ENCODE measurements at regions not wholly inside any gene's neighbourhood (a gene's known extent, or its start where the extent isn't known, plus 50 kb on each side); places are given as distances from the start of the nearest gene placed in this dataset.

DNA sequence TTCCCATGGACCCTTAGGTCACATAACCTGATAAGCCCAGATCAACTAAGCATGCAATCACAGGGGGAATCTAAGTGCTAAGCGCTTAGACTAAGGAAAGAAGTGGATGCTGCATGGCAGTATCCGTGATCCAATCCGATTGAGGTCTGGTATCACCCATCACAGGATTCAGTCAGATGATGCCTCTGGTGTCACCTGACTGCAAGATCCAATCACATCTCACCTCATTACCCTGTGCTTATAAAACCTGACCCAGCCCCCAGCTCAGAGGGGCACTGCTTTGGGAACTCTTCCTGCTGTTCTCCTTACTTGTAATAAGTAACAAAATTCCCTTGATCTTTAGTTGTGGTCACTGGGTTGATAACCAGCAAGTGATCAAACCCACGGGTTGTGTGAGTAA, 84.7 kb upstream of the TMEM168 start:
- no peak for DNase-seq (ENCODE audit: extremely low read depth, low read depth)
- H3K4me3 ChIP-seq (replicated peaks; ENCODE audit: low read depth, low read length), result no peak overlapping the region
- TF ChIP-seq, protein P1, sequence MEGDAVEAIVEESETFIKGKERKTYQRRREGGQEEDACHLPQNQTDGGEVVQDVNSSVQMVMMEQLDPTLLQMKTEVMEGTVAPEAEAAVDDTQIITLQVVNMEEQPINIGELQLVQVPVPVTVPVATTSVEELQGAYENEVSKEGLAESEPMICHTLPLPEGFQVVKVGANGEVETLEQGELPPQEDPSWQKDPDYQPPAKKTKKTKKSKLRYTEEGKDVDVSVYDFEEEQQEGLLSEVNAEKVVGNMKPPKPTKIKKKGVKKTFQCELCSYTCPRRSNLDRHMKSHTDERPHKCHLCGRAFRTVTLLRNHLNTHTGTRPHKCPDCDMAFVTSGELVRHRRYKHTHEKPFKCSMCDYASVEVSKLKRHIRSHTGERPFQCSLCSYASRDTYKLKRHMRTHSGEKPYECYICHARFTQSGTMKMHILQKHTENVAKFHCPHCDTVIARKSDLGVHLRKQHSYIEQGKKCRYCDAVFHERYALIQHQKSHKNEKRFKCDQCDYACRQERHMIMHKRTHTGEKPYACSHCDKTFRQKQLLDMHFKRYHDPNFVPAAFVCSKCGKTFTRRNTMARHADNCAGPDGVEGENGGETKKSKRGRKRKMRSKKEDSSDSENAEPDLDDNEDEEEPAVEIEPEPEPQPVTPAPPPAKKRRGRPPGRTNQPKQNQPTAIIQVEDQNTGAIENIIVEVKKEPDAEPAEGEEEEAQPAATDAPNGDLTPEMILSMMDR (IDR thresholded peaks at IDR 0.05; ENCODE audit: low read depth, low read length, missing control alignments), result no peak

DNA sequence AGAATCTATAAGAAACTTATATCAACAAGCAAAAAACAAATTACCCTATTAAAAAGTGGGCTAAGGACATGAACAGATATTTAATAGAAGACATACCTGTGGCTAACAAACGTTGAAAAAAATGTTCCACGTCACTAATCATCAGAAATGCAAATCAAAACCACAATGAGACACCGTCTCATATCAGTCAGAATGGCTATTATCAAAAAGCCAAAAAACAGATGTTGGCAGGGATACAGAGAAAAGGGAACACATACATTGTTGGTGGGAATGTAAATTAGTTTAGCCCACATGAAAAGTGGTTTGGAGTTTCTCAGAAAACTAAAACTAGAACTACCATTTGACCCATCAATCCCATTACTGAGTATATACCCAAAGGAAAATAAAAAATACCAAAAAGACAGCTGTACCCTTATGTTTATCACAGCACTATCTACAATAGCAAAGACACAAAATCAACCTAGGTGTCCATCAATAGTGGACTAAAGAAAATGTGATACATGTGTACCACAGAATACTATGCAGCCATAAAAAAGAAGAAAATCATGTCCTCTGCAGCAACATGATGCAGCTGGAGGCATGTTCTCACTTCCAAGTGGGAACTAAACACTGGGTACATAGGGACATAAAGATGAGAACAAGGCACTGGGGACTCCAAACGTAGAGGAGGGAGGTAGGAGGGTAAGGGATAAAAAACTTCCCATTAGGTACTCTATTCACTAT, 83.8 kb upstream of the TMEM168 start:
- no peak overlapping the region for H3K4me3 ChIP-seq (replicated peaks; ENCODE audit: low read depth, low read length)
- no peak for DNase-seq (ENCODE audit: extremely low read depth, low read depth)
- TF ChIP-seq, protein P1 (IDR thresholded peaks at IDR 0.05; ENCODE audit: low read depth, low read length, missing control alignments), result no peak

DNA sequence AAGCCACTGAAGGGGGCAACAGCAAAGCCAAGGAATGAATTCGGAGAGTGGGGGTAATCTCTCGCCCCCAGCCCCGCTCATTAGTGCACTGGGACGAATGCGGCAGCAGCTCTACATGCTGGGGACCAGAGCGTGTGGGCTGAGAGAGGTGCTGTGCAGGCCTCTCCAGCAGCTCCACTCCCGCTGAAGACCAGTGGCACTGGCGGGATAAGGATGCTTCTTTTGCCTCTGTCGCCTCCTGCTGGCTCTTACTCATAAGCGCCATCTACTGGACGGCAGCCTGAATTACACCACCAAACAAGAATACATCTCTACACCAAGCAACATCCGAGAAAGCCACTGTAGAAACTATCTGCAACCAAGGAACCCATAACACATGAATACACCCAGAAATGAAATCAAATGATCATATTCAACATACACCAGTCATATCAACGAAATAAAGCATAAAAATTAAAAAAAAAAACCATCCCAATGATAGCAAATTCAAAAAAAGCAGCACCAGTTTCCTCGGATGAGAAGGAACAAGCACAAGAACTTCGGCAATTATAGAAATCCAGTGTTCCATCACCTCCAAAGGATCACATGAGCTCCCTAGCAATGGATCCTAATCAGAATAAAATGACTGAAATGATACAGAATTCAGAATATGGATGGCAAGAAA, 79.0 kb upstream of the TMEM168 start:
- TF ChIP-seq, protein P1 (IDR thresholded peaks at IDR 0.05; ENCODE audit: low read depth, low read length, missing control alignments), result peak; percentile 91
- DNase-seq (ENCODE audit: extremely low read depth, low read depth), result peak; percentile 20
- H3K4me3 ChIP-seq (replicated peaks; ENCODE audit: low read depth, low read length), result no peak overlapping the region

DNA sequence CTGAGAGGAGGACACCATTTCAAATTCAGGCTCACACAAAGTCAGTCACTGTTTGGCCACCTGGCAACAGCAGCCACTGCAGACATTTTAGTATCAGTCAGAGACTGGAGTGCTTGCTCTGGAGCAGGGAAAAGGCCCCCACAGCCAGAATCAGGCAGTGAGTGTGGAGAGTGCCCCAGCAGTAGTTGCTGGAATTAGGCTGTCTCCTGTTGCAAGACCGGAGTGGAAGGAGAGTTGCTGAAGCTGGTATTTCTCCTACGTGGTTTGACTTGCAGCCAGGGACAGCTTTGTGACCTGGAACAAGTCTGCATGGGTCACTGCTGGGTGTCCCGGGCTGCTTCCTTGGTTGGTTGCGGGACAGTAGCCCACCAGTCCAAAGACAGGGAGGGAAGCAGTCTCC, 78.4 kb upstream of the TMEM168 start:
- no peak for DNase-seq (ENCODE audit: extremely low read depth, low read depth)
- TF ChIP-seq, protein P1 (IDR thresholded peaks at IDR 0.05; ENCODE audit: low read depth, low read length, missing control alignments), result no peak
- H3K4me3 ChIP-seq (replicated peaks; ENCODE audit: low read depth, low read length), result no peak overlapping the region

DNA sequence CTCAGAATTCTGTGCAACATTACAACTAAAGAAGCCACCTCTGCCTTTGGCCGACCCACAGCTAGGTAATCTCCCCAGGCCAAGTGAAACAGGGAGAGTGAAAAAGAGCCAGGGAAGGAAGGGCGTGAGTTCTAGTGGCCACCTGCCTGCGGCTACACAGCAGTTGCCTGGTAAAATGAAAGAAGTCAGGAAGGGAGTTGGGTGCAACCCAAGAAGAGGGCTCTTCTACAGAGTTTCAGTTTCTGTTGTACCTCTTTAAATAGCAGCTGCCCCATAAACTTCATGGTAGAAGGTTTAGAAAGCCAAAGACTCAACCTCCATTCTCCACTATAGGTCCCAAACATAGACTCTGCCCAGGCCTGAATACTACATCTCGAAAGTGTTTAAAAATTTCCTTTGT, 76.2 kb upstream of the TMEM168 start:
- no peak overlapping the region for H3K4me3 ChIP-seq (replicated peaks; ENCODE audit: low read depth, low read length)
- no peak for DNase-seq (ENCODE audit: extremely low read depth, low read depth)
- TF ChIP-seq, protein P1 (IDR thresholded peaks at IDR 0.05; ENCODE audit: low read depth, low read length, missing control alignments), result no peak

DNA sequence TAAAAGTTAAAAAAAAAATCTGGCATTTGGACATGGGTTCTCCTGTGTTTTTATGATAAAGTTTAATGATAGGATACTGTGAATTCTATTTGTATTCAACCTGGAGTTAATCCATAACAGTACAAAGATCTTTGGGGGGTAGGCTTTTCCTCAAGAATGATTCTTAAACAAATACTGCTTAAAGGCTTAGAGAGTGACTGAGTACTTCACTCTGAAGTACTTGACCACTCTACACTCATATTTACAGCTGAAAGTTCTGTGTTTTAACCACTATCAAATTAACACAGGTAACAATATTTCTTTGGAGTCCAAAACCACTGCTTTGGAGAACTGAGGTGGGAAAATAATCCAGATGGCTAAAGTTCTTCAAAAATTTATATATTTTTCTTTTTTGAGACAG, 74.2 kb upstream of the TMEM168 start:
- TF ChIP-seq, protein P1 (IDR thresholded peaks at IDR 0.05; ENCODE audit: low read depth, low read length, missing control alignments), result no peak
- no peak overlapping the region for H3K4me3 ChIP-seq (replicated peaks; ENCODE audit: low read depth, low read length)
- no peak for DNase-seq (ENCODE audit: extremely low read depth, low read depth)
